ENCODE measurements at regions not wholly inside any gene's neighbourhood (a gene's known extent, or its start where the extent isn't known, plus 50 kb on each side); places are given as distances from the start of the nearest gene placed in this dataset.

DNA sequence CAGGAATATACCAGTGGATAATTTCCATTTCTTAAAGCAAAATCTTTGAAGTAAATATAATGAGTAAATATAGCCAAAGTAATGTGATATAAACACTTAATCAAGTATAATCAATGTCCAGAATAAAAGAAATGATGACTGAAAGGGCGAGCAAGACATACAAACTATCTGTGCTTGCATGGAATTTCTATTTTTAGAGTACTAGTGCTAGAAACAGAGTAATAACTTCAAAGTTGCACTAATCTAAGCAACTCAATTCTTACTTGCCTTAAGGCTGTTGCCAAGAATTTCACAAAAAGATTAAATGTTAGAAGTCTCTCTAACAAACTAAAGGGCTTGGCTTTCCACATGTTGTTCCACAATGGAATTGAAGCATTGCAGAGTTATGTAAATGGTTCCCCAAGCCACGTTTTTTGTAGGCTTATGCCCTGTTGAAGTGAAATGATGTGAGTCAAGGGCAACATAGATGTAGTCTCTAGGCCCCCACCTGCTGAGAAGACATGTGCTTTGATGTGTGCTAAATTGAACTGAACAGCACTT lies 175.0 kb upstream of the LMNTD1 start:
- no peak for TF ChIP-seq CTCF (IDR thresholded peaks at IDR 0.05)
- TF ChIP-seq POLR2A (IDR thresholded peaks at IDR 0.05): no peak

Measured in esophagus squamous epithelium (tissue), 4 donors.